ENCODE measurements at regions not wholly inside any gene's neighbourhood (a gene's known extent, or its start where the extent isn't known, plus 50 kb on each side); places are given as distances from the start of the nearest gene placed in this dataset.
"Not testable (repeated sequence)": the region's sequence is repeated elsewhere in the genome, so short reads cannot be mapped to it uniquely, and the experiment has no call there.

DNA sequence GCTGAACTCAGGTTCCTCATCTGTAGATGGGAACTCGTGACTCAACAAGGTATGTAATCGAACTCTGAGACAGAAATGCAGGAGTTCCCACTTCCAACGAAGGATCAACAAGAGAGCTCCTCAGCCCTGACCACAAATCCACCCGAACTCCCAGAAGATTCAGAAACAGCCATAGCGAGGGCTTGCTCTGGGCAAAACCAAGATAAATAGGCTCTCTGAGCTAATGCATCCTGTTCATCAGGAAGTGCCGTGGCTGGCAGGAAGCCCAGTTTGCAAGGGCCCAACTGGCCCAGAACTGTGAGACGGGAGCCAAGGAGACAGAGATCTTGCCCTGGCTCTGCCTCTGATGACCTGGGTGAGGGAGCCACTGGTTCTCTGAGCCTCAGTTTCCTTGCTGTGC, 141.7 kb upstream of the PFKP start:
- DNase-seq (ENCODE audit: insufficient read length, low spot score) = no peak
- no peak for FAIRE-seq

- peak; percentile 16 for FAIRE-seq
- no peak for DNase-seq (ENCODE audit: insufficient read length, low spot score)
Observed at GRCh38 chr10:2924431-2924830, 142.9 kb upstream of the PFKP start.

- no peak for DNase-seq (ENCODE audit: insufficient read length, low spot score)
- FAIRE-seq = no peak
Observed at GRCh38 chr10:2921956-2922680, 145.2 kb upstream of the PFKP start.

GRCh38 chr10:2920637-2921036, 146.7 kb upstream of the PFKP start:
- no peak for DNase-seq (ENCODE audit: insufficient read length, low spot score)
- FAIRE-seq = no peak

DNA sequence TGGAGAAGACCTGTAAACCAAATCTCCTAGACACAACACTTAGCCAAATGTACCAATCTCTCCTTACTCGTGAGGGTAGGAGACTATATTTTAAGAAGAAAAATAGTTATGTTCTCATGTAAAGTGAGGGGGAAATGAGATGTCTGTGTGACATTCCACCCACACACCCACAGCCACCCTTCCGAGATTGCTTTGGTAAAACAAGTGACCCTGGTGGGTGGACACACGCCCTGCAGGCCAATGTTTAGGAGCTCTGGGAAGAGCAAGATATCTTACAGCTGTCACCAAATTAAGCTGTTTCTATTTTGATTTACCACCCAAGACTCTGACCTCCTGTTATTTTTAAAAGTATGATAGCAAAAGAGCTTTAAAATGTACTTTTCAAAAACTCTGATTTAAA, 147.2 kb upstream of the PFKP start:
- FAIRE-seq (no peak), DNase-seq (ENCODE audit: insufficient read length, low spot score) (no peak)

DNA sequence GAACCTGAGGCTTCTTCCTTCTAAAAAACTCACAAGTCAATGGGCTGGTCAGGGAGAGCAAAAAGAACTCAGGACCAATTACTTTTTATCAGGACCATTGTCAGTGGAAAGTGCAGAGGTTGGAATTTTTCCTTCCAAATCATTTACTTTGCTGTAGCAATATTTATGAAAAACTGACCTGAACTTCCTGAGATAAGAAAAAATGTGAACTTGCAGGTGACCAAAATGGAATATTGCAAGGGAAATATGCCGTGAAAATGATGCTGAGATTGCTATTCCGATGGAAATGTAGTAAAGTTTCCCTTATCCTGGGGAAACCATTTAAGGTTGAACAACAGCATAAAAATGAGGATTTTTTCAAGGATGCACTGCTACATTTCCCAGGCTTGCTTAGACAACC, 148.3 kb upstream of the PFKP start:
- no peak for FAIRE-seq

GRCh38 chr10:2918489-2918888, 148.9 kb upstream of the PFKP start:
- DNase-seq (ENCODE audit: insufficient read length, low spot score) (no peak), FAIRE-seq (no peak)

More for the DNA sequence above, 148.3 kb upstream of the PFKP start:
- DNase-seq (ENCODE audit: insufficient read length, low spot score) = no peak

- FAIRE-seq (no peak), DNase-seq (ENCODE audit: insufficient read length, low spot score) (no peak)
Observed at GRCh38 chr10:2917926-2918325, 149.4 kb upstream of the PFKP start.

DNA sequence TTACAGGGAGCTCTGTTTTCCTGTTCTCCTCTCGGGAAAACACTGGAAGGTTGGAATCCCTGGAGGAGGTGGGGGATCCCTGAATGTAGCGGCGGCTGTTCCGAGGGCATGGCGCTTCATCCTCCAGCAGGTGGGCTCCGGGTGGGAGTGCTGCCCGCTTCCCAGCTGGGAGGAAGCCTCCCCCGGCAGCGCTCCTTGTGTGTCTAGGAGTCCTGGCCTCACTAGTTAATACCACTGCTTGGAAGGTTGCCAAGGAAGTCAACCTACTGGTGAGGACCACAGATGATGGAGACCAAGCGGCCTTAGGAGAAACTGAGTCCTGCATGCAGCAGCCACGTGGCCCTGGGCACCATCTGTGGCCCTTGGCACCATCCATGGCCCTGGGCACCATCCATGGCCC, 151.9 kb upstream of the PFKP start:
- no peak for FAIRE-seq

GRCh38 chr10:2914741-2915140, 152.6 kb upstream of the PFKP start:
- FAIRE-seq (no peak), DNase-seq (ENCODE audit: insufficient read length, low spot score) (no peak)

More for the DNA sequence above, 151.9 kb upstream of the PFKP start:
- DNase-seq (ENCODE audit: insufficient read length, low spot score) = no peak

DNA sequence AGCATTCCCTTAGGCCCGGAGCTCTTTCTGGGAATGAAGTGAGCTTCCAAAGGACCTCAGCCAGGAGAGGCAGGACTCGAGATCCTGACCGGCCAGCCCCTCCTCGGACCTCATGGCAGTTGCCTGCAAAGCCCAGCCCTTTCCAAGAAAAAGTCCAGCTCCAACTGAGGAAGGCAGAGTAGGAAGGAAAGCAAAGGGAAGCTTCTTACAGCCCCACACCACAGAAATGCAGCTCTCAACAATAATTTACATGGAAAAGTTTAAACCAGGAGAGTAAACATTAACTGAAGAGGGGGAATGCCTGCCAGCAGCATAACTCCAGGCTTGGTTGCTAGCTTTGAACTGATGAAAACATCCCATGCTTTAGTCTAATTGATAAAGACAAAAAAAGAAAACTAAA, 153.9 kb upstream of the PFKP start:
- FAIRE-seq = no peak
- no peak for DNase-seq (ENCODE audit: insufficient read length, low spot score)

DNA sequence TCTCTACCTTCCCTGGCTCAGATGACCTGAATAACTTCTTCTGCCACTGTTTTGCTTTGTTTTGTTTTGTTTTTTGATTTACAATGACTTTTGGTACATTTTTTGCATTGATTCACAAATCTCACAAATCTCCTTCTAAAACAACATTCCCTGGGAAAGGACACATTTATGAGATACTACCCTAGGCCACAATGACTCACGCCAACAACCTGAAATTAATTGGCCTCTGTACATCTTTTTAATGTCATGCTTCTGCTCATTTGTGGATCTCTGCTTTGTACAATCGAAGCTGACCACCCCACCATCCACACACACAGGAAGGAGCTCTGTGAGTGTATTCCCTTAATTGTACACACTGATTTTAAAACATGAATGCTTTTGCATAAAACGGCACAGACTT, 156.7 kb upstream of the PFKP start:
- DNase-seq (ENCODE audit: insufficient read length, low spot score) = no peak
- FAIRE-seq = no peak

- FAIRE-seq = no peak
Observed at GRCh38 chr10:2909921-2910320, 157.4 kb upstream of the PFKP start.

GRCh38 chr10:2908851-2909630, 158.3 kb upstream of the PFKP start:
- no peak for FAIRE-seq

More at GRCh38 chr10:2909921-2910320, 157.4 kb upstream of the PFKP start:
- no peak for DNase-seq (ENCODE audit: insufficient read length, low spot score)

GRCh38 chr10:2906974-2907373, 160.4 kb upstream of the PFKP start:
- DNase-seq (ENCODE audit: insufficient read length, low spot score) (no peak), FAIRE-seq (peak; percentile 99)

More at GRCh38 chr10:2908851-2909630, 158.3 kb upstream of the PFKP start:
- no peak for DNase-seq (ENCODE audit: insufficient read length, low spot score)

DNA sequence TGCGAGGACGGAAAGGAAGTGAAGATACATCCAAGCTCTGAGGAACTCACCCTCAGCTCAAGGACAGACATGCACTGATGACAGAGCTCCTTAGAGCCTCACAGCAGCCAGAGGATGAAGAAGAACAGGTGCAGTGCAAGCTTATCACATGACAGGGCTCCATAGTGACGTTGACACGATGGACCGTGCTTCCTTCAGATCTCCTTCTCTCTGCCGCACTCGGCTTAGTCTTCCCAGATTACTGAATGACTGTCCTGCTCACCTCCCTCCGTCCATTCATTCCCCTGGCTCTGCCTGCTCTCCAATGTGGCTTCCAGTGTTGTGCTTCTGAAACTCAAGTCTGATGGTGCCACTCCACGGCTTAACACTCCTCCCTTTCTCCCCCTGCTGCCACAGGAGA, 161.5 kb upstream of the PFKP start:
- DNase-seq (ENCODE audit: insufficient read length, low spot score) (no peak), FAIRE-seq (no peak)

DNA sequence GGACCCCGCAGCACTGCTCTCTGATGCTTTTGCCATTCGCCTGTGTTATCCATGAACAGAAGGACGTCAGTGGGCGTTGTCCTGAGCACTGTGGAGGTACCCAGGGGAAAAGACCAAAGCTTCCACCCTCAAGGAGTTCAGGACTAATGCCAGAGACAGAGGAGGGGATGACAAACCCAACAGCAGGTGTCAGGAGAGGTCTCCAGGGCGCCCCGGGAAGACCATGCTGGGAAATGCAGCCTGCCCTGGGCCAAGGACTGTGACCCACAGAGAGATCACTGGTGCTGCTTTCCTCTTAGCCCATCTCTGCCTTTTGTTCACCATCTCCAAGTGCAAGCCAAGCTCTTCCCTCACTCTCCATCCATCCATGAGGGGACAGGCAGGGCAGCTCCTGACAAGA, 166.8 kb upstream of the PFKP start:
- FAIRE-seq (no peak), DNase-seq (ENCODE audit: insufficient read length, low spot score) (no peak)

- FAIRE-seq (no peak), DNase-seq (ENCODE audit: insufficient read length, low spot score) (no peak)
Observed at GRCh38 chr10:2899246-2899951, 167.9 kb upstream of the PFKP start.

GRCh38 chr10:2898509-2898860, 168.9 kb upstream of the PFKP start:
- DNase-seq (ENCODE audit: insufficient read length, low spot score) (no peak), FAIRE-seq (no peak)

GRCh38 chr10:2897619-2898508, 169.5 kb upstream of the PFKP start:
- no peak for DNase-seq (ENCODE audit: insufficient read length, low spot score)

GRCh38 chr10:2896334-2896733, 171.0 kb upstream of the PFKP start:
- not testable (repeated sequence) for FAIRE-seq; DNase-seq (ENCODE audit: insufficient read length, low spot score)

More at GRCh38 chr10:2897619-2898508, 169.5 kb upstream of the PFKP start:
- no peak for FAIRE-seq
